PC-9 (cell line): ENCODE measurements at regions not wholly inside any gene's neighbourhood (a gene's known extent, or its start where the extent isn't known, plus 50 kb on each side); places are given as distances from the start of the nearest gene placed in this dataset.

Experiments
- EZH2 ChIP-seq: fragments of 200-600 bp; sonication (generic); IDR thresholded peaks from 2 replicates; pipeline ENCODE4 v1.8.0; 2017; ENCODE audit warnings: antibody characterized with exemption, low read depth
- TF ChIP-seq, protein P1 (sequence below): fragments of 200-600 bp; sonication (generic); conservative IDR thresholded peaks from 2 replicates; pipeline ENCODE4 v1.6.1; 2017; ENCODE audit warnings: mixed run types, antibody characterized with exemption, mild to moderate bottlenecking, moderate library complexity

- TF ChIP-seq, protein P1, sequence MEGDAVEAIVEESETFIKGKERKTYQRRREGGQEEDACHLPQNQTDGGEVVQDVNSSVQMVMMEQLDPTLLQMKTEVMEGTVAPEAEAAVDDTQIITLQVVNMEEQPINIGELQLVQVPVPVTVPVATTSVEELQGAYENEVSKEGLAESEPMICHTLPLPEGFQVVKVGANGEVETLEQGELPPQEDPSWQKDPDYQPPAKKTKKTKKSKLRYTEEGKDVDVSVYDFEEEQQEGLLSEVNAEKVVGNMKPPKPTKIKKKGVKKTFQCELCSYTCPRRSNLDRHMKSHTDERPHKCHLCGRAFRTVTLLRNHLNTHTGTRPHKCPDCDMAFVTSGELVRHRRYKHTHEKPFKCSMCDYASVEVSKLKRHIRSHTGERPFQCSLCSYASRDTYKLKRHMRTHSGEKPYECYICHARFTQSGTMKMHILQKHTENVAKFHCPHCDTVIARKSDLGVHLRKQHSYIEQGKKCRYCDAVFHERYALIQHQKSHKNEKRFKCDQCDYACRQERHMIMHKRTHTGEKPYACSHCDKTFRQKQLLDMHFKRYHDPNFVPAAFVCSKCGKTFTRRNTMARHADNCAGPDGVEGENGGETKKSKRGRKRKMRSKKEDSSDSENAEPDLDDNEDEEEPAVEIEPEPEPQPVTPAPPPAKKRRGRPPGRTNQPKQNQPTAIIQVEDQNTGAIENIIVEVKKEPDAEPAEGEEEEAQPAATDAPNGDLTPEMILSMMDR, result no peak
- no peak for TF ChIP-seq EZH2
Measured at GRCh38 chr6:102895683-102896082, 1502.2 kb downstream of the GRIK2 start.
